Fibroblast of skin of right quadriceps (primary cell): ENCODE measurements at regions not wholly inside any gene's neighbourhood (a gene's known extent, or its start where the extent isn't known, plus 50 kb on each side); places are given as distances from the start of the nearest gene placed in this dataset.
A peak's percentile ranks its signal among the peaks of the same experiment; 100 is the strongest.
"Not testable (repeated sequence)": the region's sequence is repeated elsewhere in the genome, so short reads cannot be mapped to it uniquely, and the experiment has no call there.

ENCODE experiments used
- DNase-seq: peaks from one replicate; pipeline ENCODE4 v3.0.0-alpha.2; 2013

DNA sequence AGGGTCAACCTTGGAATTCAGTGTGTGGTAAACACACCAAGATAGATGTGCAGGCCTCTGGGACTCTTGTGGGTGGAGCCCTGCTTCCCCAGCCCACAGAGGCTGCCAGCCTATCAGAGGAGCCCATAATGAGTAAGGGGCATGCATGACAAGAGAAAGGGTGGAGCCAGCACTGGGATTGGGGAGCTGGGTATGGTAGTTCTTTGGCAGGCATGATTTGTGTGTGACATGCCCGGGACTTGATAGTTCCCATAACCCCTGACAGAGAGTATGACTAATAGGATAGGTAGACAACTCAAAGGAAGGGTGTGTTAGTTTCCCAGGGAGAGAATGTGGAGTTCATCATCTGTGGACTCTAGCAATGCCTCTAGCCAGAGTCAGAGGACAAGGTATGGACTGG, 143.0 kb downstream of the EMP1 start:
- DNase-seq = peak; percentile 61

DNA sequence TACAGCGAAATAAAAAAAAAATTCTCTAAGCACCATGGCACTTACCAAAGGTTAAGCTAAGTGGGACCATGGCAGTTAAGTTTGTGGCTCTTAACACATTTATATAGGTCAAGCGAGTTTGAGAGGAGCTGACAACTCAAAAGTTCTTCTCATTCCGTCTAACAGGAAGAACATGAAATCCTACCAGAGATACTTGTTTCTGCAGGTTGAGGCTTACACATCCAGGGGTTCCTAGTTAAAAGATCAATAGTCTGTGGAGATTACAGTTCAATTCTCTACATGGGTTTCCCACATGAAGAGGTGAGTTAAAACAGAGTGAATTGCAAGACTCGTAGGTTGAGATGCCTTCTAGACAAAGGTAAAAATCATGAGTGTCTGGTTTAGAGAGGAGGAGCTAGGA, 142.6 kb downstream of the EMP1 start:
- no peak for DNase-seq

DNA sequence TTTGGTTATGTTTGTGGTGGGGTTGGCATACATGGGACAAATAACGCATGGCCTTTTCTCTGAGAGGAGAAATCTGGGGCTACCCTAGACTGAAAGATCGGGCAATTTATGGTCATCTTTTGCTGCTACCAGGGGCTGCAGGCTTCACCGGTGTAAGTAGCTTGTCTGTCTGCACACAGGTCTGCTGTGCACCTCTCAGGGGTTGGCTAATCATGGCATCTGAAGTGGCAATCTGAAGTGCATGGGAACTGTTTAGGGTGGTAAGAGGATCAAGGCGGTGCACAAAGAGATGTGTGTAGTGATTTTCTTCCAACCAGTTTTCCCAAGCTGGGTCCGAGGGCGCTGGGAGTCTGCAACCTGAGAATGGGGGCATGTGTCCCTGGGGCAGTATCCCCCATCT, 141.3 kb downstream of the EMP1 start:
- DNase-seq = no peak

DNA sequence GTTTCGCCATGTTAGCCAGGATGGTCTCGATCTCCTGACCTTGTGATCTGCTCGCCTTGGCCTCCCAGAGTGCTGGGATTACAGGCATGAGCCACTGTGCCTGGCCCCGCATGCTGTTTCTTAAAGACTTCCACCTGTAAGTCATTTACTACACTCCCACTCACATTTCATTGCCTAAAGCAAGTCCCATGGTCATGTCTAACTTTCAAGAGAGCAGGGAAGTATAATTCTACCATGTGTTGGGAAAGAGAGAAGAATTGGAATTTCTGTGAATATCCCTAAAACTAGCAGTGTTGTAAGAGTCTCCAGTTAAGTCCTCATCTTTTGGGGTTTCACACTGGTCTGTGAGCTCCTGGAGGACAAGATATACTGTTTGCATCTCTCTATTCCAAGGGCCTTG, 139.7 kb downstream of the EMP1 start:
- DNase-seq = no peak

DNA sequence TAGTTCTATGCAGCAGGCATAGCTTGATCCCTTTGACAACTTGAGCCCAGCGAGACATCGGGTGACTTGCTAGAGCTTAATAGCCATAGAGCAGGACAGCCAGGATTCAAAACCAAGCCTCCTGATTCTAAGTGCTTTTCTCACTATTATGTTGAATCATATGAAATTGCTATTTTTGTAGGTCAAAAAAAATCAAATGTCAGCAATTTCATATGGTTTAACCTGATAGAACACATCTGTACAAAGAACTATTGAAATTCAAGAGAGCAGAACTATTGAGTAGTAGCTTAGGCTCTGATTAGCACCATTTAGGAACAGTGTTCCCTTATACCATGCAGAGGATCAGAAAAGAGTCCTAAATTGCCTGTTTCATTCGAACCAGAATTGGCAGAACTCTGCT, 132.0 kb downstream of the EMP1 start:
- no peak for DNase-seq

DNA sequence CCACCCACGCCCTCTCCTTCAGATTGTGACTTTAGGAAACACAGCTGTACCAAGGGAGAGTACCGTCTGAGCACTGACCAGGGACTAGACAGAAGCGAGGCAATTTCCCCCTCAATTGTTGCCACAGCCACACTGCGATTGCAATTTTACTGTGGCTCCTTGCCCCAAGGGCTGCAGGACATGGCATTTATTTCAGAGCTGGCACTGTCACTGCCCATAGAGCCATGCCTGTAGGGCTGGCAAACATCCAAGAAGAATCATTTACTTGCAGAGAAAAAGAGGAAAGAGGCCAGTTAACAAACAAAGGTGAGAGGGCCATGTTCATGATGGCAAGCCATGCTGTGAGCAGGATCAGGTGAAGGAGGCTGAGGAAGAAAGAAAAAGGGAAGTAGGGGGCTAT, 129.6 kb downstream of the EMP1 start:
- no peak for DNase-seq

DNA sequence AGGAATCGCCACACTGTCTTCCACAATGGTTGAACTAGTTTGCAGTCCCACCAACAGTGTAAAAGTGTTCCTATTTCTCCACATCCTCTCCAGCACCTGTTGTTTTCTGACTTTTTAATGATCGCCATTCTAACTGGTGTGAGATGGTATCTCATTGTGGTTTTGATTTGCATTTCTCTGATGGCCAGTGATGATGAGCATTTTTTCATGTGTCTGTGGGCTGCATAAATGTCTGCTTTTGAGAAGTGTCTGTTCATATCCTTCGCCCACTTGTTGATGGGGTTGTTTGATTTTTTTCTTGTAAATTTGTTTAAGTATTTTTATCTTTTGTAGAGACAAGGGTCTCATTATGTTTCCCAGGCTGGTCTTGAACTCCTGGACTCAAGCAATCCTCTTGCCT, 128.5 kb downstream of the EMP1 start:
- not testable (repeated sequence) for DNase-seq

DNA sequence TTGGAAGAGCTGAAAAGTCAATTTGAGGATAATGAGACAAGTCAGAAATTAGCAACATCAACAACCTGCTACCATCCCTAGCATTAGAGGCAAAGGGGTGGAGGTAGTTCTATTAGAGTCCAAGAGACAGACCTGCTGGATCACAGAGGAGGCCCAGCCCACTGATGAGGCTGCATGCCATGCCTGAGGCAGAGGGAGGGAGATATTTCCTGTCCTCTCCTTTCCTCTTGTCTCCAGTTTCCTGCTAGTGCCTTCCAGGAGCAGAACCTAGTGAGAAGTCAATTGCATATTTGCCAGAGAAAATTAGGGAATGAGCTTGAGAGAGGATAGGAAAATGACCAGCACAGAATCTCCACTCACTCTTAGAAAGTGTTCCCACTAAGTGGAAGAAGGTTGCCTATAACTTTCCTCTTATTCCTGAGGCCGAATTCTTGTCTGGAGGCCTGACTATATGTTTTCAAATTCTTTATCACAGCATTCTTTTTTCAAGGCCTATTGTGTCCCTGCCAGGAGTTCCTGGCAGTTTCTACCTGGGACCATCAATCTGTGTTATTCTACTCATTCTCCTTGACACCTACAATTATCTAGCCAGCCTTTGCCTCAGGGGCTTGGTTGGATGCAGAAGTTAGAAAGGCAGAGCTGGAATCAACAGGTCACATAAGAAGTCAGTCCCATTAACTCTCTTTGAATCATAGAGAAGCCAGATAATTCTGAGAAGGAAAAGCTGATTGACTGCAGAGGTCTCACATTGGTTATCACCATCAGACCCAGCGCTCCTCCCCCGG, 121.9 kb downstream of the EMP1 start:
- no peak for DNase-seq

DNA sequence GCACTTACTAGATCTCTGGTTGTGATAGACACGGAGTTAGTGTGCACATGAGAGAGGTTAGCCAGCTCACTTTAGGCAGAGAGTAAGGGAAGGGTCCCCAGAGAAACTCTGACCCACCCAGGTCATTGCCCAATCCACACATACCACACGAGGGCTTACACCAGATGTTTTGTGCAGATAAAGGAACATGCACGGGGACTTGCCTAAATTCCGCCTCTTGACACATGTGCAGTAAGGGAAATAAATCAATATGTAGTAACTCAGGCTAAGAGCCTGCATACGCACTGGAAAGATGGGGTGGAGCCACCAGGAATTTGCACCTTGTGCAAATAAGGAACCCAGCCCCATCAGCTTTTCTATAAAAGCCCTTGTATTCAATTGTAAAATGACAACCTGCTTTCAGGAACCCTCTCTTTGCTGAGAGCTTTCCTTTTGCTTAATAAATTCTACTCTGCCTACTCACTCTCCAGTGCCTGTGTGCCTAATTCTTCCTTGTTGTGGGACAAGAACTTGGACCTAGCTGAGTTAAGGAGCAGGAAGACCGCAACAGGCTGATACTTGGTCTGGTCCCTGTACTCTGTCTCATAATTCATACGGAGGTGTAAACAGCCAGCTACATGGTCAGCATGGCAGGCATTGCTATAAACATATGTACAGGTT, 120.2 kb downstream of the EMP1 start:
- DNase-seq = no peak

DNA sequence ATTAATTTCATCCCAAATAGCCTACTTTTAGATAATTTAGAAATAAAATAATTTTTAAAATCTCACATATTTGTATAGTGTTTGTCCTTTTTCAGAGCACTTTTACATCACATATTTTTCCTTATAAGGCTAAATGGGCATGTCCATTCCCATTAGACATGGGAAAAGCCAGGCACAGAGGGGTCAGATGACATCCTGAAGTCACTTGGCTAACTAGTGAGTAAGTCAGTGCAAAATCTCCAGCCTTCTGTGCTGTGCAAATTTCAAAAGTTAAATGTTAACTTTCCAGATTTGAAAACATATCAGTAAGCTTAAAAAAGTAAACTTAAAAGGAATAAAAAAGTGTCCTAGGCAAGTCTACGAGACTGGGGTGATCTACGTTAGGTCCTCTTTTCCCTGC, 117.4 kb downstream of the EMP1 start:
- DNase-seq = no peak

DNA sequence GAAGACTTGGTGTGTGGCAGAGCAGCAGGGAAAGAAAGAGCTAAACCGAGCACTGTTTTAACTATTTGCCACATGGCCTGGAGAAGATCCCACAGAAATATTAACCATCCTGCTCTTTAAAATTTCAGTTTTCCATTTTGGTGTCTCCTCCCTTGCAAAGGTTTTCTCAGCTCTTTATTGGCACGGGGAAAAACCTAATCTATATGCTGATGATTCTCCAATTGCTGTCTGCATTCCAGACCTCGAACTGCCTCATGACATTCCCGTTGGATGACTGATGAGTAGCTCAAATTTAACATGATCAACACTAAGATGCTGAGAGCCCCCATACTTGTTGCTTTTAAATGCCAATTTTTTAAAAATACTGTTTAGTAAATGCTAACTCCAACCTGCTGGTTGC, 115.0 kb downstream of the EMP1 start:
- peak; percentile 19 for DNase-seq

DNA sequence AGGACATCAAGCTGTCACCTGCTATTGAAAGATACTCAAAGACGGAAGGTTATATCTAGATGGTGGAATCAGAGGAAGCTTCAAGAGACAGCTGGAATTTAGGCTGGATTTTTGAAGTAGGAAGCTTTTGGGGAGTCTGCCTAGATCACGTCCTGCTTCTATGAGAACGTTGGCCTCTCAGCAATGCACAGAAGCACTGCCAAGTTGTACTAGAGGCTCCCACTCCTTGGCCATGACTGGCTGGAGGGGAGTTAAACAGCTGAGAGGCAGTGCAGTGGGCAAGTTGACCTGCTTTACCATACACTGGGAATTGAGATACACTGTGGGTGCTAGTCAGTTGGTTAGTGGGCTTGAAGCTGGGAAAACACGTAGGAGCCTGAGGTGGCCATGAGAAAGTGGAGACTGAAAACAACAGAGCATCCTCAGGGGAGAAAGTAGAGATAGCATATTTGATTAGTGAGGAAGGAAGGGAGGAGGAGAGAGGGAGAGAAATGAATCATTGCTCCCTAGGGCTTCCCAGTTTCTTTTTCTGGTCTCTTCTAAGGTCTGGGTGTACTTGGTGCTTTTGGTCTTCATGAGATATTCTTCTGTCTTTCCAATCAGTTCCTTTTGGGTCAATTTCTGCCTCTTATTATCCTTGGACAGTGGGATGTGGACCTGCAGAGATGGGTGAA, 110.8 kb downstream of the EMP1 start:
- no peak for DNase-seq

DNA sequence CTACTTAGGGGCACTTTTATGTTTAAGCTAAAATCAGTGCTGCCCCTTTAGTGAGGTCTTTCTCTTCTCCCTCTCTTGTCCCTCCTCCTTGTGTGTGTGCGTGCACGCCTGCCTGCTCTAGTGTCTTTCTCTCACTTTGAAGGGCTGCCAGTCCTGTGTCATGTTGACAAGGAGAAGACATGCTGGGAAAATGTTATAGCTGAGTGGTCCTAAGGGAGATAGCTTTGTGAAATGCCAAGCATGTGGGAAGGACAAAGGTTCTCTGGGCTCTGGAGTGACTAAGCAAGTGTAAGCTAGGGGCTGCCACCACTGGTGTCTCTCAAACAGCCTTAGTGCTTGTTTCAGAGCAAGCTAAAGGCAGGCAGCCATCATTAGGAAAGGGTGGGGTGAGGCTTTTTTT, 108.4 kb downstream of the EMP1 start:
- no peak for DNase-seq

DNA sequence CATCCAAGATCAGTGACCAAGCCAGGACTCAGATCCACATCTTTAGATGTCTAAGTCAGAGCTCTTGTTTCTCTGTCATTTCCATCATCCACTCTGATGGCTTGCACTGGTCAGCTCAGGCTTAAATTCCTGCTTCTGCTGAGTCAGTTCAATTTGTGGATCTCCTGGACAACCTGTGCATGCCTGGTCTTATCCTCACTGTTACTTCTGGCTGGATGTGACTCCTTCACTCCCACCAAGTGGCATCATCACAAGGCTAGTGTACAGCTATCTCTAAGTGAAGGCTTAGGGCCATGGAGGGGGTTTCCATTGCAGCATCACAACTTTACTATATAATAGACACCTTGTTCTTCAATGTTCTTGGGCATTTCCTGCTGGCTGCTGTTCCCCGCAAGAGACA, 102.9 kb downstream of the EMP1 start:
- DNase-seq = no peak

DNA sequence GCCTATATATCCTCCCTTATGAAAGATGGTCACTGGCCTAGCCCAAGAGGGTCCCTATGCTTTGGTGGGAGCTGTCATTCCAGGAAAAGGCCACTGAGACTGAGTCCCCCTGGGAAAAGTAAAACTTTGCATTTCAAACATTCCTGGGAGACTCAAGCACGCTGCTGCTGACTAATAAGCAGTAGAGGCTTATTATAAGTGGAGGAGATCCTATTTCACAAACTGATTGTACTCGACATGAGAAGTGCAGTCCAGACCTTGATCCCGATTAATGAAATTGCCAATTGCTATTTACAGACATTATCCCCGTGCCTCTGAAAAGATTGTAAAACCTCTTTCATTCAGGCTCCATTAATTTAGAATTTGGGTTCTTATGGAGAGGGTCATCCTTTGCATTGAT, 96.6 kb downstream of the EMP1 start:
- DNase-seq = peak; percentile 64

DNA sequence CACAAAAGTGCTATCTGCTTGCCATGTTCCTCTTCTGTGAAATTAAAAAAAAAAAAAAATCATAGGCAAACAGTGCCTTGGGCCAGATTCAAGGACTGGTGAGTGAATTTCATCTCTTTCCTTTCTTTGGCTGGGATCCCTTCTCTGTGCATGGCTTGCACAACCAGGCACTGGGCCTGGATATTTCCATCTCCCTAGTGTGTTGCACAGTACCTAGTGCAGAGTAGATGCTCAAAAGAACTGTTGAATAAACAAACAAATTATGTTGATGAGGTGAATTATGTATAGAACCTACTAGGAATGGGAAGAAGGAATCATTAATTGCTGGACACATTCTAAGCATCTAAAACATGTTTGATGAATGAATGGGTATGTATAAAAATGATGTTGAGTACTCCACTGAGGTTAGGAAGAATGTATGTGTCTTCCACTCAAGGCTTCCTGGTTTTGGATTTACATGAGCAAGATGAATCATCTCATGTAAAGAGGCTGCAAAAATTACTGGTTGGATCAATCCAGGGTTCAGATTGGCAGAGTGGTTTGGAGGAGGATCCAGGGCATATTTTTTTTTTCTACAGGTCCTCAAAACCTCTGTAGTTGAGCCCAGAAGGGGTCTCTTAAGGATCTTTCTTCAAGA, 93.2 kb downstream of the EMP1 start:
- peak; percentile 62 for DNase-seq

DNA sequence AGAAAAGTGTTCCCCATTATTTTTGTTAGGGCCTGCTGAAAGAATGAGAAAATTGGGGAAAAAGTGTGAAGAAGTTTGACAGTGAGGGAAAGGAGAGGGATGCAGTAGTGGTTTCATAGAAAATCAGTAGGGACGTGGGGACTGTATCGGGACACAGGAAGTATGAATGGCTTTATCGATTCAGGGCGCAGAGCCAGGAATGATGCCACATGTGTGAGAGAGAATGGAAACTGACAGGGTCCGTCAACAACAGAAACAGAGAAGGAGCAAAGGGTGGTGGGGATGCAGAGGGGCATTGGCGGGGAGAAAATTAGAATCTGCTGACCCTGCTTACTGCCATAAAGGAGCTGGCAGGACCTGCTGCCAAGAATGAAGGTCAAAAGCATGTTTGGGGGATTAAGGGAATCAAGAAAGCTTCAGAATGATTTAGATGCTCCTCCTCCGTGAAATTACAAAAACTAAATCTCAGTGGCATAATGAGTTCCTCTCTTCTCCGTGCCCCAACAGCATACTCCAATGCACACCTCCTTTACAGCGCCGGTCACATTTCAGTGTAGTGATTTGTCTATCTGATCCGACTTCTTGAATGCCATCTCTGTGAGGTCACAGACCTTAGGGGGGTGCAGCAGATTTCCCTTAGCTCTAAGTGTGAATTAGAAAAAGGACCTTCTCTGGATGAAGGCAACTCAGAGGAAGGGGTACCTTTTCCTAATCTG, 92.6 kb downstream of the EMP1 start:
- DNase-seq = peak; percentile 32

DNA sequence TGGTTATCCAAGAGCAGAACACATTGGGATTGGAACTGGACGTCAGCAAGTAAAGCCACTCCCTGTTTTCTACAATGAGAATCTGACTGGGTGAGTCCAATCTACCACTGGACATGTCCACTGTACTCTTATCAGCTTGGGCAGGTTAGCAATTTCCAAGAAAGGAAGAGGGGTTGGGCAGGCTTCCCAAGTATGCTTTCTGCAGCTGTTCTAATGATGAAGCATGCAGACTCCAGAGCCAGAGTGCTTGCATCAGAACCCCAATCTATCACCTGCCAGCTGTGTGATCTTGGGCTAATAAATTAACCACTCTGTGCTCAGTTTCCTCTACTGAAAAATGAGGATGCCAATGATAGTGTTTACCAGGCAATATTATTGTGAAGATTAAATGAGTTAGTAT, 92.0 kb downstream of the EMP1 start:
- peak; percentile 7 for DNase-seq

DNA sequence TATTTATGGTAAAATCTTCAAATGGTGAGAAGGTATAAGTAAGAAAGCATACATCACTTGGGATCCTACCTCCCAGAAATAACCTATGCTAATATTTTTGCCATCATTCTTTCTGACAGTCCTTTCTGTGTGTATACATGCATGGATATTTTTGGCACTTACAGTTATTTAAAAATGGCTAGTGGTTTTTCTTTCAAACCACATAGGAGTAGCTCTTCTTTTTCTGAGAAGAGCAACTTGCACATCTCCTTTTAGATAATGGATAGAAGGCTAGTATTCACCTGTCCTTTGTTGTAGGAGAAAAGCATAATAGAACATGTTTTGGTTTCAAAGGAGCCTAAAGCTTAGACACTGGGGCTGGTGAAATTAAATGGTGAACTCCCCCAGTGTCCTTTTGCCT, 87.3 kb downstream of the EMP1 start:
- DNase-seq = no peak

DNA sequence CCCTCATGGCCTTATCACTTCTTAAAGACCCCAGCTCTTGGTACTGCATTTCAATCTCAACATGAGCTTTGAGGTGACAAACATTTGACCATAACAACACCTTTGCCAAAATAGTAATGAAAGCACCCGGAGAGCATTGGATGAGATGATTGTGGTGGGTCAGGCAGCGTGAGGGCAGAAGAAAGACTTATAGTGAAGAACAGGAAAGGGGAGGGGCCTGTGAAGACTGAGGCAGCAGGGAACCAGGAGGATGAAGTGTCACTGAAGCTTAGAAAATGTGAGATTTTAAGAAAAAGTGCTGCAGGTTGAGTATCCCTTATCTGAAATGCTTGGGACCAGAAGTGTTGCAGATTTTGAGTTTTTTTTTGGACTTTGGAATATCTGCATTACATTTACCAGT, 86.3 kb downstream of the EMP1 start:
- no peak for DNase-seq

DNA sequence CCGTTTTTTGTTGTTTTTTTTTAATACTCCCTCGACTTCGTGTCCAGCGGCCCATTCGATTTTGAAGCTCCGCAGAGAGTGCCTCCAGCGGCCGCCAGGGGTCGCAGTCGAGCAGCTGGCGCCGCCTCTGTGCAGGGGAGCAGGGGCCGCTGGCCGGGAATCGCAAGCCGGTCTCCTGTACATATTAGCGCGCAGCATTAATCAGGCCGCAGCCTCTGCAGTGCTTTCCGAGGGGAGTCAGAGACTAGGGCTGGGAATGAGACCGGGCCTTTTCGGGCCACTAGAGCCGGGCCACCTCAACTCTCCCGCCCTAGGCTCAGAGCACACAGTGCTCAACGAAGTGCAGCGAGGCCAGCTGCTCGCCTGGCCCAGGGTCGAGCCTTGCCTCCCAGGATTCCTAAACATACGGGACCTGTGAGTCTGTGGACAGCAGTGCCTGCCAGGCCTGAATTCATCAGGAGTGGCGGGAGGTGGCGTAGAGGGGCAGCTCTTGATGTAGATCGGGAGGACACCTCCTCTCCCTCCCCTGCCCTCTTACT, 81.8 kb downstream of the EMP1 start:
- peak; percentile 62 for DNase-seq

DNA sequence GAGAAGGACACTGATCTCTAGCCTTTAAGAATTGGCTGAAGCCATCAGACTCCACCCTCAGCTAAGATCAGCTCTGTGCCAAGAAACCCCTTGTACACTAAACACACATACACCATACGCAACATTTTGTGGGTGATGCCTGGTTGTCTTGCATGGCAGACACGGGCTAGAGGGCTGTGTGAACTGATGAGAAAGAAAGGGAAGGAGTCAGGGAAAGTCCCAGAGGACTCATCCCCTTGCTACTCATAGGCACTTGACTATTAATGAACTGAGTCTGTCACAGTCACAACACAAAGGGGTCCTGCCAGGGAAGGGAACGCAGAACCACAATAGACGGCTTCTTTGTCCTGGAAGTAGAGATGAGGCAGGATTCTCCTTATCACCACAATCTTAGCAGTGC, 80.8 kb downstream of the EMP1 start:
- no peak for DNase-seq
